MCF 10A (cell line): ENCODE measurements at regions not wholly inside any gene's neighbourhood (a gene's known extent, or its start where the extent isn't known, plus 50 kb on each side); places are given as distances from the start of the nearest gene placed in this dataset.

ENCODE experiments used
- BruUV-seq: library from RNA; stranded (reverse); fragments of 400-500 nt; replicated peaks from 2 replicates; lab custom pipeline; 2021; lab: Mats Ljungman, UMichigan
- CTCF ChIA-PET: fragments of 300-600 bp; sonication (Branson Sonifier 250); formaldehyde crosslinking; extraction: SDS; loops from one replicate; lab custom pipeline; 2021; ENCODE audit warnings: antibody characterized with exemption, inconsistent platforms; lab: Yijun Ruan, JAX
- POLR2A ChIA-PET: fragments of 300-600, 350-650 bp; sonication (Branson Sonifier 250); formaldehyde crosslinking; extraction: SDS; loops from one replicate; lab custom pipeline; 2020; ENCODE audit warnings: antibody characterized with exemption, inconsistent platforms; lab: Yijun Ruan, JAX
- DNase-seq: peaks from one replicate; pipeline ENCODE4 v3.0.0-alpha.2; 2018; ENCODE audit not compliant: unreplicated experiment
- H3K27ac Mint-ChIP-seq: one replicate; pipeline ENCODE4 v1.8.0; 2022; ENCODE audit warnings: mild to moderate bottlenecking, low read depth, mixed read lengths; ENCODE audit not compliant: unreplicated experiment
- H3K27me3 Mint-ChIP-seq: one replicate; pipeline ENCODE4 v1.8.0; 2022; ENCODE audit warnings: mixed read lengths; ENCODE audit not compliant: insufficient read depth, unreplicated experiment
- H3K36me3 Mint-ChIP-seq: one replicate; pipeline ENCODE4 v1.8.0; 2022; ENCODE audit warnings: mild to moderate bottlenecking, moderate library complexity, mixed read lengths; ENCODE audit not compliant: insufficient read depth, unreplicated experiment
- H3K4me1 Mint-ChIP-seq: one replicate; pipeline ENCODE4 v1.8.0; 2022; ENCODE audit warnings: mixed read lengths; ENCODE audit not compliant: insufficient read depth, unreplicated experiment
- H3K4me3 Mint-ChIP-seq: one replicate; pipeline ENCODE4 v1.8.0; 2022; ENCODE audit warnings: mild to moderate bottlenecking, moderate library complexity, mixed read lengths; ENCODE audit not compliant: unreplicated experiment
- H3K9me3 Mint-ChIP-seq: one replicate; pipeline ENCODE4 v1.8.0; 2022; ENCODE audit warnings: mixed read lengths; ENCODE audit not compliant: unreplicated experiment
- CTCF ChIP-seq: fragments of 200-600 bp; IDR thresholded peaks from one replicate; pipeline ENCODE4 v1.8.0; 2022; ENCODE audit warnings: antibody characterized with exemption, mild to moderate bottlenecking; ENCODE audit not compliant: unreplicated experiment
- intact Hi-C: fragments of 100-400 bp; cut with micrococcal nuclease; formaldehyde crosslinking; loops from 2 replicates; pipeline ENCODE4 v1.14.1; 2022

- H3K4me1 Mint-ChIP-seq, result peaks cover 13% of the 10 kb centered on the region
- intact Hi-C loops, result no loop called here
- DNase-seq, result no peak
- CTCF ChIA-PET, result no interaction called here
- no peak overlapping the region for H3K27ac Mint-ChIP-seq
- POLR2A ChIA-PET, result no interaction called here
- H3K27me3 Mint-ChIP-seq, result no peaks in the 10 kb centered on the region
- no peaks in the 10 kb centered on the region for H3K36me3 Mint-ChIP-seq
- H3K4me3 Mint-ChIP-seq, result no peak overlapping the region
- no peaks in the 10 kb centered on the region for H3K9me3 Mint-ChIP-seq
- no peak for TF ChIP-seq CTCF
- BruUV-seq, result no TSS peak
Measured at GRCh38 chr10:117889664-117890063, 157.1 kb downstream of the RAB11FIP2 start.

GRCh38 chr10:117892681-117893220, 154.0 kb downstream of the RAB11FIP2 start:
- no TSS peak for BruUV-seq
- ChIA-PET CTCF (interaction anchor here (1.0 kb wide), 1 partner anchor 14 kb away, joined by 3 read pairs; no protein-coding TSS in a partner anchor), POLR2A (no interaction called here)
- no peak for DNase-seq
- Mint-ChIP-seq H3K27ac (no peak overlapping the region), H3K4me3 (no peak overlapping the region), H3K36me3 (no peaks in the 10 kb centered on the region), H3K9me3 (peaks cover 7% of the 10 kb centered on the region), H3K4me1 (peaks cover 8% of the 10 kb centered on the region), H3K27me3 (no peaks in the 10 kb centered on the region)
- intact Hi-C loops, result no loop called here
- TF ChIP-seq CTCF, result no peak

- DNase-seq, result no peak
- Mint-ChIP-seq H3K4me1 (peaks cover 10% of the 10 kb centered on the region), H3K4me3 (no peak overlapping the region), H3K9me3 (peaks cover 7% of the 10 kb centered on the region), H3K27ac (no peak overlapping the region), H3K36me3 (no peaks in the 10 kb centered on the region), H3K27me3 (no peaks in the 10 kb centered on the region)
- TF ChIP-seq CTCF, result no peak
- POLR2A ChIA-PET, result no interaction called here
- no TSS peak for BruUV-seq
- intact Hi-C loops, result no loop called here
- CTCF ChIA-PET, result no interaction called here
Measured at GRCh38 chr10:117894339-117894738, 152.4 kb downstream of the RAB11FIP2 start.

GRCh38 chr10:117896517-117896916, 150.2 kb downstream of the RAB11FIP2 start:
- no TSS peak for BruUV-seq
- peaks cover 7% of the 10 kb centered on the region for H3K9me3 Mint-ChIP-seq
- no peak for TF ChIP-seq CTCF
- intact Hi-C loops, result no loop called here
- no peak overlapping the region for H3K27ac Mint-ChIP-seq
- DNase-seq, result no peak
- H3K4me1 Mint-ChIP-seq, result peaks cover 14% of the 10 kb centered on the region
- no peaks in the 10 kb centered on the region for H3K36me3 Mint-ChIP-seq
- ChIA-PET POLR2A (interaction anchor here (0.7 kb wide), 1 partner anchor 1299 kb away, joined by 3 read pairs; no protein-coding TSS in a partner anchor), CTCF (interaction anchor here (0.6 to 0.7 kb wide), 2 partner anchors 109 to 358 kb away, joined by 3 to 4 read pairs; no protein-coding TSS in a partner anchor)
- no peak overlapping the region for H3K4me3 Mint-ChIP-seq
- no peaks in the 10 kb centered on the region for H3K27me3 Mint-ChIP-seq
